HCT116 (cell line): ENCODE measurements at regions not wholly inside any gene's neighbourhood (a gene's known extent, or its start where the extent isn't known, plus 50 kb on each side); places are given as distances from the start of the nearest gene placed in this dataset.

Experiments used
- ATAC-seq: fragments of 200-7000 bp; cut with Tn5 transposase; 2 replicates; pipeline ENCODE4 v1.9.1; 2020; ENCODE audit warnings: mild to moderate bottlenecking, moderate library complexity
- BruUV-seq: library from RNA; stranded (reverse); fragments of 400-500 nt; replicated peaks from 2 replicates; lab custom pipeline; 2021; lab: Mats Ljungman, UMichigan
- CTCF ChIA-PET: fragments of 300-600 bp; sonication (Branson Sonifier 250); formaldehyde crosslinking; loops from one replicate; lab custom pipeline; 2021; ENCODE audit warnings: antibody characterized with exemption; lab: Charles Lee
- POLR2A ChIA-PET: fragments of 300-600, 350-600 bp; sonication (Branson Sonifier 250); formaldehyde crosslinking; loops from one replicate; lab custom pipeline; 2021; ENCODE audit warnings: antibody characterized with exemption; lab: Charles Lee
- RAD21 ChIA-PET, 2 experiments: fragments of 300-600 bp; sonication (Branson Sonifier 250); formaldehyde crosslinking; loops; one replicate each; lab custom pipeline; 2023; ENCODE audit warnings: low total read pairs in 2 of 2; ENCODE audit not compliant: uncharacterized antibody in 2 of 2, unreplicated experiment in 2 of 2, low non-redundant PET in 1 of 2; lab: Charles Lee
- DNase-seq: peaks from one replicate; pipeline ENCODE4 v3.0.0-alpha.2; 2010; ENCODE audit warnings: low read depth, low spot score
- H2AFZ ChIP-seq: fragments of 200-600 bp; shearing (Covaris generic), sonication (generic); 2 replicates; pipeline ENCODE4 v1.6.1; 2017; ENCODE audit warnings: low read depth, mixed run types, mixed read lengths, antibody characterized with exemption, low read length; ENCODE audit not compliant: poor library complexity, severe bottlenecking
- H3K27ac ChIP-seq: 2 replicates; pipeline ENCODE4 v1.5.1; 2012; ENCODE audit warnings: low read depth, low read length
- H3K27me3 ChIP-seq: fragments of 200-600 bp; sonication (generic); 2 replicates; pipeline ENCODE4 v1.6.1; 2016; ENCODE audit warnings: mixed run types, low read length, mixed read lengths; ENCODE audit not compliant: insufficient read depth
- H3K36me3 ChIP-seq, 2 experiments: fragments of 200-500 bp in 1 of 2; fragments of 200-600 bp in 1 of 2; sonication (Bioruptor generic) in 1 of 2; sonication (generic) in 1 of 2; 2 replicates each; pipeline versions ENCODE4 v1.5.1 to v1.6.1; 2014 to 2016; ENCODE audit warnings: low read length in 2 of 2, inconsistent platforms in 1 of 2, mixed read lengths in 1 of 2, mixed run types in 1 of 2; ENCODE audit not compliant: insufficient read depth in 2 of 2, control insufficient read depth in 1 of 2
- H3K4me1 ChIP-seq, 2 experiments: fragments of 200-600 bp in 1 of 2; sonication (generic) in 1 of 2; 2 replicates each; pipeline versions ENCODE4 v1.5.1 to v1.6.1; 2012 to 2017; ENCODE audit warnings: low read length in 2 of 2, inconsistent platforms in 1 of 2, mild to moderate bottlenecking in 1 of 2, mixed read lengths in 1 of 2, mixed run types in 1 of 2, moderate library complexity in 1 of 2; ENCODE audit not compliant: insufficient read depth in 2 of 2, control insufficient read depth in 1 of 2
- H3K4me2 ChIP-seq: fragments of 200-600 bp; sonication (generic); 2 replicates; pipeline ENCODE4 v1.6.1; 2017; ENCODE audit warnings: mixed run types, low read length, mixed read lengths
- H3K4me3 ChIP-seq, 2 experiments: fragments of 200-600 bp in 1 of 2; sonication (generic) in 1 of 2; replicated peaks in 1 of 2; 2 replicates each; pipeline ENCODE4 v1.5.1; 2011 to 2016; ENCODE audit warnings: low read length in 2 of 2, control low read depth in 1 of 2, low read depth in 1 of 2, mild to moderate bottlenecking in 1 of 2, mixed read lengths in 1 of 2, mixed run types in 1 of 2
- H3K79me2 ChIP-seq: fragments of 200-600 bp; sonication (generic); 2 replicates; pipeline ENCODE4 v1.6.1; 2017; ENCODE audit warnings: mild to moderate bottlenecking, mixed run types, low read length, moderate library complexity, mixed read lengths; ENCODE audit not compliant: insufficient read depth
- H3K9ac ChIP-seq: fragments of 200-600 bp; sonication (generic); 2 replicates; pipeline ENCODE4 v1.6.1; 2016; ENCODE audit warnings: low read length, mixed read lengths
- H3K9me2 ChIP-seq: fragments of 200-600 bp; sonication (generic), shearing (Covaris generic); 2 replicates; pipeline ENCODE4 v1.6.1; 2017; ENCODE audit warnings: mixed run types, mild to moderate bottlenecking, moderate library complexity; ENCODE audit not compliant: insufficient read depth
- H3K9me3 ChIP-seq, 2 experiments: fragments of 200-500 bp in 1 of 2; fragments of 200-600 bp in 1 of 2; sonication (Bioruptor generic) in 1 of 2; sonication (generic) in 1 of 2; 2 replicates each; pipeline ENCODE4 v1.6.1; 2014 to 2017; ENCODE audit warnings: low read length in 2 of 2, mixed read lengths in 2 of 2, inconsistent platforms in 1 of 2, low read depth in 1 of 2, mild to moderate bottlenecking in 1 of 2, mixed run types in 1 of 2, moderate library complexity in 1 of 2; ENCODE audit not compliant: control insufficient read depth in 1 of 2, insufficient read depth in 1 of 2
- H4K20me1 ChIP-seq: fragments of 200-600 bp; sonication (generic), shearing (Covaris generic); 2 replicates; pipeline ENCODE4 v1.6.1; 2017; ENCODE audit warnings: mixed run types, mild to moderate bottlenecking, moderate library complexity; ENCODE audit not compliant: insufficient read depth
- ATF3 ChIP-seq: IDR thresholded peaks from 2 replicates; pipeline ENCODE4 v1.6.1; 2012
- CEBPB ChIP-seq: IDR thresholded peaks from 2 replicates; pipeline ENCODE4 v1.6.1; 2012; ENCODE audit warnings: low read depth
- EGR1 ChIP-seq: IDR thresholded peaks from 2 replicates; pipeline ENCODE4 v1.6.1; 2012; ENCODE audit warnings: low read depth
- POLR2AphosphoS5 ChIP-seq: IDR thresholded peaks from 2 replicates; pipeline ENCODE4 v1.6.1; 2011; ENCODE audit warnings: mild to moderate bottlenecking, low read depth, low read length, moderate library complexity
- RAD21 ChIP-seq: IDR thresholded peaks from 2 replicates; pipeline ENCODE4 v1.6.1; 2012; ENCODE audit warnings: low read depth, mild to moderate bottlenecking
- REST ChIP-seq: IDR thresholded peaks from 2 replicates; pipeline ENCODE4 v1.6.1; 2012; ENCODE audit warnings: low read depth
- SIN3A ChIP-seq: IDR thresholded peaks from 2 replicates; pipeline ENCODE4 v1.6.1; 2012; ENCODE audit warnings: low read depth
- SRF ChIP-seq: IDR thresholded peaks from 2 replicates; pipeline ENCODE4 v1.6.1; 2012; ENCODE audit warnings: low read depth
- TCF7L2 ChIP-seq: IDR thresholded peaks from 2 replicates; pipeline ENCODE4 v1.7.0; 2011; ENCODE audit warnings: borderline replicate concordance, inconsistent platforms; ENCODE audit not compliant: insufficient read depth, insufficient read length; ENCODE audit errors: extremely low read depth
- intact Hi-C: fragments of 100-400 bp; cut with micrococcal nuclease; formaldehyde crosslinking; loops from 2 replicates; pipeline ENCODE4 v1.10.0; 2022
- TF ChIP-seq, protein P1 (sequence below): IDR thresholded peaks from 2 replicates; pipeline ENCODE4 v1.6.1; 2012
- TF ChIP-seq, protein P2 (sequence below), 3 experiments: fragments of 200-600 bp in 1 of 3; sonication (generic) in 1 of 3; IDR thresholded peaks in 2 of 3; conservative IDR thresholded peaks in 1 of 3; 2 replicates each; pipeline ENCODE4 v1.5.1; 2012 to 2017; ENCODE audit warnings: low read depth in 2 of 3, low read length in 2 of 3, antibody characterized with exemption in 1 of 3, borderline replicate concordance in 1 of 3, control low read depth in 1 of 3, mild to moderate bottlenecking in 1 of 3, mixed read lengths in 1 of 3, mixed run types in 1 of 3, moderate library complexity in 1 of 3; ENCODE audit not compliant: insufficient read depth in 1 of 3

GRCh38 chr4:108556166-108556565 lies 64.2 kb upstream of the RPL34 start (continued):
- TF ChIP-seq REST (no peak), RAD21 (no peak), SRF (no peak), POLR2AphosphoS5 (no peak), SIN3A (no peak), TCF7L2 (no peak), CEBPB (no peak)
- TF ChIP-seq, protein P1, sequence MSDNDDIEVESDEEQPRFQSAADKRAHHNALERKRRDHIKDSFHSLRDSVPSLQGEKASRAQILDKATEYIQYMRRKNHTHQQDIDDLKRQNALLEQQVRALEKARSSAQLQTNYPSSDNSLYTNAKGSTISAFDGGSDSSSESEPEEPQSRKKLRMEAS = no peak
- TF ChIP-seq, protein P2, sequence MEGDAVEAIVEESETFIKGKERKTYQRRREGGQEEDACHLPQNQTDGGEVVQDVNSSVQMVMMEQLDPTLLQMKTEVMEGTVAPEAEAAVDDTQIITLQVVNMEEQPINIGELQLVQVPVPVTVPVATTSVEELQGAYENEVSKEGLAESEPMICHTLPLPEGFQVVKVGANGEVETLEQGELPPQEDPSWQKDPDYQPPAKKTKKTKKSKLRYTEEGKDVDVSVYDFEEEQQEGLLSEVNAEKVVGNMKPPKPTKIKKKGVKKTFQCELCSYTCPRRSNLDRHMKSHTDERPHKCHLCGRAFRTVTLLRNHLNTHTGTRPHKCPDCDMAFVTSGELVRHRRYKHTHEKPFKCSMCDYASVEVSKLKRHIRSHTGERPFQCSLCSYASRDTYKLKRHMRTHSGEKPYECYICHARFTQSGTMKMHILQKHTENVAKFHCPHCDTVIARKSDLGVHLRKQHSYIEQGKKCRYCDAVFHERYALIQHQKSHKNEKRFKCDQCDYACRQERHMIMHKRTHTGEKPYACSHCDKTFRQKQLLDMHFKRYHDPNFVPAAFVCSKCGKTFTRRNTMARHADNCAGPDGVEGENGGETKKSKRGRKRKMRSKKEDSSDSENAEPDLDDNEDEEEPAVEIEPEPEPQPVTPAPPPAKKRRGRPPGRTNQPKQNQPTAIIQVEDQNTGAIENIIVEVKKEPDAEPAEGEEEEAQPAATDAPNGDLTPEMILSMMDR (IDR thresholded peaks at IDR 0.05 in 2 of 3, conservative IDR thresholded peaks at IDR 0.05 in 1 of 3; ENCODE audit: borderline replicate concordance in 1 of 3, insufficient read depth in 1 of 3, low read depth in 2 of 3, low read length in 2 of 3) = no peak
- TF ChIP-seq, all 23 proteins: peak for 0

DNA sequence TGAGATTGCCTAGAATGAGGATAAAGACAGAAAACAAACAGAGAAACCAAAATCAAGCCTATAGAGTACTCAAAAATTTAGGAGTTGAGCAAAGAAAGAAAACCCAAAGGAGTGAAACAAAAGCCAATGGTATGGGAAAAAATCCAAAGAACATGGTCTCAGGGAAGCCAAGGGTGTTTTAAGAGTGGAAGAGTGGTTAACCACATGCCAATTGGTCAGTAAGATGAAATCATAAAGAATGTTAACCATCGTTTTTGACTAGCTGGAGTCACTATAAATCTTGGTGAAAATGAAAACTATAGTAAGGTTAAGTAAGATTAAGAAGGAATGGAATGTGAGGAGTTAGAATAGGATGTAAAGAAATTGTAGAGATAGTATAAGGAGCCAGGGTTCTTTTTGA lies 64.7 kb upstream of the RPL34 start:
- POLR2A ChIA-PET = no interaction called here
- H3K4me2 ChIP-seq = no peak overlapping the region
- no peaks in the 10 kb centered on the region for H3K27me3 ChIP-seq
- CTCF ChIA-PET = no interaction called here
- H3K9me2 ChIP-seq = no peaks in the 10 kb centered on the region
- no peaks in the 10 kb centered on the region for H3K4me1 ChIP-seq
- no TSS peak for BruUV-seq
- no peak overlapping the region for H3K4me3 ChIP-seq
- H3K27ac ChIP-seq = no peak overlapping the region
- no peaks in the 10 kb centered on the region for H3K9me3 ChIP-seq
- no peak for ATAC-seq
- RAD21 ChIA-PET = no interaction called here
- no peak overlapping the region for H2AFZ ChIP-seq
- no peak for DNase-seq
- no peaks in the 10 kb centered on the region for H4K20me1 ChIP-seq
- intact Hi-C loops = no loop called here
- no peaks in the 10 kb centered on the region for H3K79me2 ChIP-seq
- H3K36me3 ChIP-seq = no peaks in the 10 kb centered on the region
- H3K9ac ChIP-seq = no peak overlapping the region
- TF ChIP-seq, protein P2 (IDR thresholded peaks at IDR 0.05 in 2 of 3, conservative IDR thresholded peaks at IDR 0.05 in 1 of 3; ENCODE audit: borderline replicate concordance in 1 of 3, insufficient read depth in 1 of 3, low read depth in 2 of 3, low read length in 2 of 3) = no peak
- TF ChIP-seq TCF7L2 (no peak), CEBPB (no peak), ATF3 (no peak), REST (no peak), EGR1 (no peak)
